ENCODE measurements at regions not wholly inside any gene's neighbourhood (a gene's known extent, or its start where the extent isn't known, plus 50 kb on each side); places are given as distances from the start of the nearest gene placed in this dataset.

DNA sequence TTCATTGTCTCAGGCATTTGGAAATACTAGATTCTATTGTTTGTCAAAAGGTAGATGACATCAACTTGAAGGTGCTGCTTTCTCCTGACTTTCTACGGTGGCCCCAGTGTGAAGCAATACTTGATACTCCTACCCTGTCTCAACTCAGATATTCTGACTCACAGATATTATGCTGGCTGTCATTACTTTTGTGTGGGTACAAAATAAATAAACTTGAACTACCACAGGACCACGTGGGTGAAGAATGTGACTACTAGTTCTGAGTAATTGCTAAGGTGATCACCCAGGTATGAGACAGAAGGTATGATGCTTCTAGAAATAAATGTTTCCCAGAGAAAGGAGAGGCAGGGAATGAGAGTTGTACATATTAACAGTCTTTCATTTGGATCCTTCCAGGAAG lies 275.3 kb upstream of the SPOCK3 start:
- DNase-seq, result no peak

DNA sequence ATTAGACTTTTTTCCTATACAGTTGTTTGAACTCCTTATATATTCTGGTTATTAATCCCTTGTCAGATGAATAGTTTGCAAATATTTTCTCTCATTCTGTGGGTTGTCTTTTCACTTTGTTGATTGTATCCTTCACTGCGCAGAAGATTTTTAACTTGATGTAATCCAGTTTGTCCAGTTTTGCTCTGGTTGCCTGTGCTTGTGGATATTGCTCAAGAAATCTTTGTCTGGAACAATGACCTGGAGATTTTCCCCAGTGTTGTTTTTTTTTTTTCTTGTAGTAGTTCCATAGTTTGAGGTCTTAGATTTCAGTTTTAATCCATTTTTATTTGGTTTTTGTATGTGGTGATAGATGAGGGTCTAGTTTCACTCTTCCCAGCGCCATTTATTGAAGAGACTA lies 289.8 kb upstream of the SPOCK3 start:
- DNase-seq, result no peak

DNA sequence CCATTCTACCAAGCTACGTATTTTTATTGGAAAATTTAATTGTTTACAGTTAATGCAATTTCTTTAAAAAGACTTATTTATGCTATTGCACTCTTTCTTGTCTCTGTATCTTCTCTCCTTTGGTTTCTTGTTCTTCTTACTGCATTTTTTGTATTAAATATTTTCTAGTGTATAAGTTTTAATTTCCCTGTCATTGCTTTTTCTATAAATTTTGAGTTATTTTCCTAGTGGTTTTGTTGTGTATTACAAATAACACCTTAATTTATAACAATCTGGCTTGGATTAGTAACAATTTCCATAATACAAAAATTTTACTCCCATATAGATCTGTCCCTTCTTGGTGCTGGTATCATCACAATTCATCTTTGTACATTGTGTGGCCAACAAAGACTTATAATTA lies 303.5 kb upstream of the SPOCK3 start:
- DNase-seq, result no peak

DNA sequence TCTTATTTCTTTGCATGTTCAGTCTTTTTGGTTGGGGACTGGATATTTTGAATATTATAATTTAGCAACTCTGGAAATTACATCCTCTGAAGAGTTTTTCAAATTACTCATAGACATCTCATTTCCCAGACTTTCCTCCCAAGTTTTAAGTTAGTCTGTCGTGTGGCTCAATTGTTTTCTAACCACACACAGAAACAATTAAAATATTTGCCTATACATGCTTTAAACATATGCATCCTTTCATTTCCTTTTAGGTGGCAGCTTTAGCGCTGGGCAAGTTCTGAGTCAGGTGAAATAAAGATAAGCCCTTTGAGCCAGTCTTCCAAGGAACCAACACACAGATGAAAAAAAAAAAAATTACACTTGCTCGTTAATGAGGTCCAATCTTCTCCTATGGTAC lies 307.0 kb upstream of the SPOCK3 start:
- no peak for DNase-seq

DNA sequence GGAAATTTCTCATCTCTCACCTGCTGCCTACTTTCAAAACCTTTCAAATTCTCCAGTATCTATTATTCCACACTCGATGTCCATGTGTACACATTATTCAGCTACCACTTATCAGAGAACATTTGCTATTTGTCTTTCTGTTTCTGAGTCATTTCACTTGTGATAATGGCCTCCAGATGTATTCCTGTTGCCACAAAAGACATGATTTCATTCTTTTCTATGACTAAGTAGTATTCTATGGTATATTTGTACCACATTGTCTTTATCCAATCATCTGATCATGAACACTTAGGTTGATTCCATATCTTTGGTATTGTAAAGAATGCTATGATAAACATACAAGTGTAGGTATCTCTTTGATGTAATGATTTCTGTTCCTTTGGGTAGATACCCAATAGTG lies 310.1 kb upstream of the SPOCK3 start:
- no peak for DNase-seq

DNA sequence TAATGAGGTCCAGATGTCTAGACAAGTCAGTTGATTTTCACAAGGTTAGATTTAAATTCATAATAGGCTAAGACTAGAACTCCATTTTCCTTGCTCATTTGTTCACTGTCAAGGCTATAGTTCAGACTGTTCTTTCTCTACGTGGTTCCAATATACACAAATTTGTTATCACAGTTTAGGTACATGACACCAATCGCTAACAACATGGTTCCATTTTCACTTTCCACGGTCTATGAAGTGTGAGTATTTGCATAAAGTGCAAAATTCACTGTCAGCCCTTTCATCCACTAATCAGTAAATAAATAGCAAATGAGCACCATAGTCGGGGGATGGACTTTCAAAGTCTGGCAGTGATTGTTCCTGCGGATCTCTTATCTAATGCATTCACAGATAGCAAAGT lies 315.7 kb upstream of the SPOCK3 start:
- DNase-seq, result no peak

DNA sequence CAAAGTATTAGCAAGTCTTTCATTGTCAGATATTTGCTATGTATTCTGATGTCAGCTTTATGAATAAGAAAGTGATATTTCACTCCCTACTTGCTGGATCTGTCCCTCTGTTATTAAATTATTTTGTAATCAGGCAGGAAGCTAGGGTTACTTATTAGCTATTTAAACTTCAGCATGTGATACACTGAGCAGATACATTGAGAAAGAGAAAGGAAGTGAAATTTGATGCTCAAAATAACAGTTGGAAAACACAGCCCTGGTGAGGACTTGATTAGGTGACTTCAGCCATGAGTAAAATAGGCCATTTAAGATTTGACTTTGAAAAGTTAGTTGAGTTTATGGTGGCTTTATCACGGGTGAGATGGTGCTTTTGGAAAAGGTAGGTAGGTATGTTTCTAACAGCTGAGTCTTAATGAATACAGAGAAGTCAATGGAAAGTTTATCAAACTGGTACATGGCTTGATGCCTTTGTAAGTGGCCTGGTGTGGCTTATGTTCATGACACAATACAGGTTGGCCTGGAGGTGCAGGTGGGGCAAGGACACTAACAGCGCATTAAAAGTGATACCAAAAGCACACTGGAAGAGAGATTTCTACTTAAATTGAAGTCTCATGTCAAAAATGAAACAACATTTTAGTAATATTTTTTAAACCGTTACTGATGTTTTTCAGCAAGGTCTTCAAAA lies 321.2 kb upstream of the SPOCK3 start:
- no peak for DNase-seq

DNA sequence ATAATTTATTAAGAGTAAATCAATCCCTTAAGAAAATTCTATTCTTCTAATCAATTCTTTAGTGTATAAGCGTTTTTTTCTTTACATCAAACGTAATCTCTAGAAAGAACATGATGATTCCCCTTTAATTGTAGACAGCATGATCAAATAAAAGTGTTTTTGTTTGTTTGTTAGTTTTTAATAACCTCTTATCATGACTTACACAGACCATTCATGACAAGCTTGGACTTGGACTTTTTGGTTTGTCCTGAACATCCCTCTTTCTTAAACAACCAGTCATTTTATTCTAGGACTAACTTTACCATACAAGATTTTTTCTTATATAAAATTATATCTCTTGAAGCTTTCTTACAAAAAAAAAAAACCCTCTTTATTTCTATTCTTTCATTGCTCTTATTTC lies 344.6 kb upstream of the SPOCK3 start:
- no peak for DNase-seq

DNA sequence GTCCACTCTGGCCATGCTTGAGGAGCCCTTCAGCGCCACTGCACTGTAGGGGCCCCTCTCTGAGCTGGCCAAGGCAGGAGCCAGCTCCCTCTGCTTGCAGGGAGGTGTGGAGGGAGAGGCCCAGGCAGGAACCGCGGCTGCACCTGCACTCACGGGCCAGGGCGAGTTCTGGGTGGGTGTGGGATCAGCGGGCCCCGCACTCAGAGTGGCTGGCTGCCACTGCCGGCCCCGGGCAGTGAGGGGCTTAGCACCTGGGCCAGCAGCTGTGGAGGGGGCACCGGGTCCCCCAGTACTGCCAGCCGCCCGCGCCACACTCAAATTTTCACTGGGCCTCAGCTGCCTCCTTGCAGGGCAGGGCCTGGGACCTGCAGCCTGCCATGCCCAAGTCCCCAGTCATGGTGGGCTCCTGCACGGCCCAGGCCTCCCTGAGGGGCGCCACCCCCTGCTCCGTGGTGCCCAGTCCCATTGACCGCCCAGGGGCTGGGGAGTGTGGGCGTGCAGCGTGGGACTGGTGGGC lies 347.2 kb upstream of the SPOCK3 start:
- no peak for DNase-seq

DNA sequence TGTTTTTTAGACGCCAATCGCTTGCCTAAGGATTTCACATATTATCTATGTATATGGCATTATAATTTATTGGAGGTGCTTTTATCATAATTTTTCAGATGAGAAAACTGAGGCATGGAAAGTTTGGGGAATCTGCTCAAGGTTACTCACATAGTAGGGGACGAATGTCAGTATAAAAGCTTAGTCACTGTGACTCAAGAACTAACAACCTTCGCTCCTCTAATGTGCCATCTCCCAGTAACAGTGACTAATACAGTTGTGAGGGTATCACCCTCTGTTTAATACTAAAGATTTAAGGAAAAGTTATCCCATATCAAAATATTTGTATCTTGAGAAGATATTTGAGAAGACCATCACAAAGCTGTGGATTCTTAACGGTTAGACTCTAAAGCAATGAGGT lies 353.1 kb upstream of the SPOCK3 start:
- no peak for DNase-seq

DNA sequence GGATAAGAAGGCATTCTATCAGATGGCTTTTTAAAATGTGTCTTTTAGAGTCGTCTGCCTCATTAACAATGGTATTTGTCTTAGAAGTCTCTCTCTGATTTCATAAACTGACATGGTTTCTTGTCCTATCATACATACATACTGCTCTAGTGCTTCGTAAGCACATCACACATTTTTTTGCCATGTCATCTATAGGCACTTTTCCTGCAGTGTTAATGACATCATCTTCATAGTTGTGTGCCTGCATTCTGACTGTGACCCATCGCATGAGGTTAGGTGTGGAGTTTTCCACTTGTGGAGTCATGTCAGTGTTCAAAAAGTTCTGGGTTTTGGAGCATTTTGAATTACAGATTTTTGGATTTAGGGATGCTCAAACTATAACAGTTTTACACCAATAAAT lies 361.6 kb upstream of the SPOCK3 start:
- DNase-seq, result no peak

DNA sequence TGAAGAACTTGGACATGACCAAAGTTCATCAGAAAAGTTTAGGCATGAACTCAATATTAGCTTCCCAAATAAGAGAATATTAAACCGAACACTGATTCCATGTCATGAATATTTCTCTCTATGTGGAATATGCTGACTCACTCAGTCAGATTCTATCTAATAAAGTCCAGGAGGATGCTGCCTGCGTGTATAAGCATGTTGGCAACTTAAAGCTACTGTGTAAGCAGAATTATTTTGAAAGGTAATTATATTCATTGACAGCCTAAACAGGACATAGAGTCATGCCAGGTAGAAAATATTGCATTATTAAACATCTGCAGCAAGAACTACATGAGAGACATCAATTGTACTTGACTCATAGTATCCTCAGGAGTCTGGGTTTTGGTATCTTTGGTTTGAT lies 367.9 kb upstream of the SPOCK3 start:
- no peak for DNase-seq

DNA sequence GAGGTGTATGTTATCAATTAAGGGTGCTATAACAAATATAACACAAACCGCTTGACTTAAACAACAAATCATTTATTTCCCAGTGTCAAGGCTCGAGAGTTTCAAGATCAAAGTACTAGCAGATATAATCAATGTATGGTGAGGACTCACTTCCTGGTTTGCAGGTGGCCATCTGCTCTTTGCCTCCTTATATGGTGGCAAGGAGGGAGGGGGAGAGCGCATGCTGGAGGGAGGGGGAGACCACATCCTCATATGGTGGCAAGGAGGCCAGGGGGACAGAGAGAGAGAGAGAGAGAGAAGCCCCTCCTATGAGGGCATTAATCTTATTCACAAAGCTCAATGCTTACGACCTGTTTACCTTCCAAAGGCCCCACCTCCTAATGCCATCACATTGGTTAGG lies 372.3 kb upstream of the SPOCK3 start:
- no peak for DNase-seq

DNA sequence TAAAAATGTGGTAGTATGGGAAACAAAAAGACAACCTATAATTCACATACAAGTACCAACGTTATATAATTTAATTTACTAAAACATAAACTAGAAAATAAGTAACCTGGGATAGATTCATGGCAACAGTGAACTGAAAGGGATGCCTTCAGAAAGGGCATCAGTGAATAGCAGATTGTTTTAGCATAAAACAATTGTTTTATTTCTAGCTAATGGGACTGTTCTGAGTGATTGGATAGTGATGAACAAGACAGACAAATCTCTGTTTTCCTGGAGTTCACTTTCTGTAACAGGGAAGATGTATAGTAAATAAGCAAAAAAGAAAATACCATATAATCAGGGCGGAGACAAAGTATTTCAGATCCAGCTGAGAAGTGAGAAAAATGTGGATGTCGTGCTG lies 379.1 kb upstream of the SPOCK3 start:
- DNase-seq, result no peak

DNA sequence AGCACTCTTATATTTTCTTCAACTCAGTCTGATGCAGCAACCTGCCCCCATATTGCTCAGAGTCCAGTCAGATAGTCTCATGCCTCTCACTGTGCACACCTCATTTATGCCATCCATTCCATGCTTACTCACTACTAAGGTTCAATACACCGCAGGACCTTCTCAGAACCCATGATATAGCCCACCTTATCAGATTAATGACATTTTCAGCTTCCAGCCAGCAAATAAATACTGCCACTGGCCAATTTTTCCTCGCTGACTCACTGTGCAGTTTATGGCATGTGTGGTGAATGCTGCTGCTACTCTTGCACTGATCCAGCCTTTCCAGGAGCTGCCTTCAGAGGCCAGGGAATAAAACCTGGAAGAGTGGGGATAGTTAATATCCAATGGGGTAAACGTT lies 380.6 kb upstream of the SPOCK3 start:
- DNase-seq, result no peak

DNA sequence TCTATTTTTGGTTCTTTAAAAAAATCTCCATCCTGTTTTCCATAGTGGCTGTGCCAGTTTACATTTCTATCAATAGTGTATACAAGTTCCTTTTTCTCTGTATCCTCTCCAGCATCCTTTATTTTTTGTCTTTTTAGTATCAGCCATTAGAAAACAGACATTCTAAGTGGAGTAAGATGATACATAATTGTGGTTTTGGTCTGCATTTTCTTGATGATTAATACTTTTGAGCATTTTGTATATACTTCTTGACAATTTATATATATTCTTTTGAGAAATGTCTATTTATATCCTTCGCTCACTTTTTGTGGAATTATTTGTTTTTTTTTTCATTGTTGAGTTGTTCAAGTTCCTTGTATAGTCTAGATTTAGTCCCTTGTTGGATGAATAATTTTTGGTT lies 382.2 kb upstream of the SPOCK3 start:
- no peak for DNase-seq

DNA sequence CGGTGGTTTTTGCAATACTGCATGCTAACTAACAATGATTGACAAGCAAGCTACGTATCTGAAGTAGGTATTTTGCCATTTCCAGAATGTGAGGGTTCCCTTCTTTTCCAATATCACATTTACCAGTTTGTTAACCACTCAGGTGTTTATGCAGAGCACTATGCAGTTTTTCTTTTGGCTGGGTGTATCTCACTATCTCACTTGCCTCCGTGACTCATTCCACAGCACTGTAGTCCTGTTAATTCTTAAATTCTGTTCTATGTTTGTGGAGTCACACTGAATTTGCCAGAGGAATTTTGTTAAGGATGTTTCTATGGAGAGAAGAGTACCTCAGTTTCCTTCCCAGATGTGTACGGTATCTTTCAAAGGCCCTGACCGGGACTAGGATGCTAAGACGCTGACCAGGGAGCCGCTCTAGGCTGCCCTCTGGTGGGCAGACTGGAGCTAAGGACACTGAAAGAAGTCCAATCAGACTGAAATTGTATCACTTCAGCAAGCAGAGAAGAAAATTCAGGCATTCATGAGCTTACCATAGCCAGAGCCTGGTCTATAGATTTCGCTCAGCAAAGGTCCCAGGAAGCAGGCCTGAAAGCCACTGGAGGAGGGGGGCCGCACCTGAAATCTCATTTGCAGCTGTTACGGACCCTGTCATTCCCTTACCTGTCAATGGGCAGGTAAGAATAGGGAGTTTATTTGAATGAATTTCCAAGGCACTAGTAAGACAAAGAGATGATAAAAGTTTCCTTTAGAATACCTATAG lies 388.4 kb upstream of the SPOCK3 start:
- DNase-seq, result peak; percentile 2

DNA sequence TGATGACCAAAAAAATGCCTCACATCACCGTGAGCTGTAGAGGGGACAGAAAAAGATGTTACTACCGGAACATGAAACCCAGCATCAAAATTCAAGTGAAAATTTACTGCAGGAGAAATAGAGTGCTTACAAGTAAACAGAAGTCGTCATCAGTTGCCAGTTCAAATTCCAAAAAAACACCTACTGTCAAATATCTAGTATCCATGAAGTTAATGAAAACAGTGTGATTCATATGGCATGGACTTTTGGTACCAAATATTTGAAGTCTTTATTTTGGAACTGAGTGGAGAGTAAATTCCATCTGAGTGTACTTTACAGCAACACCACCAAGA lies 388.9 kb upstream of the SPOCK3 start:
- DNase-seq, result no peak

DNA sequence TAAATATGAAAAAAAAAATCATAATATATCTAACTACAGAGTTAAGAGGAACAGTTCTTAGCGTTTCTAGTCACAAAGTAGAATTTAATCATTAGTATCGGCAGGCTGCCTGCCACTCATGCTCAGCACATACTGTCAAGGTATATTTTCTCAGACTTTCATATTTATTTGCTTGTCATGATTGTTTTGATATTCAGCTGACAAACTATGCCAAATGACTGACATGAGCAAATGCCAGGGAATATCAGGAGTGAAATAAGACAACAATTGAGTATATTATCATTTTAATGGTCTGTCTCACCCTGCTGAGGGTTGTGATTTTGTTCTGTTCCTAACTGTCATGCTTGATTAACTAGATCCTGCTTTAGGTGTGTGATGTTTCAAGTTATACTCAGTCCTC lies 395.0 kb upstream of the SPOCK3 start:
- DNase-seq, result no peak

DNA sequence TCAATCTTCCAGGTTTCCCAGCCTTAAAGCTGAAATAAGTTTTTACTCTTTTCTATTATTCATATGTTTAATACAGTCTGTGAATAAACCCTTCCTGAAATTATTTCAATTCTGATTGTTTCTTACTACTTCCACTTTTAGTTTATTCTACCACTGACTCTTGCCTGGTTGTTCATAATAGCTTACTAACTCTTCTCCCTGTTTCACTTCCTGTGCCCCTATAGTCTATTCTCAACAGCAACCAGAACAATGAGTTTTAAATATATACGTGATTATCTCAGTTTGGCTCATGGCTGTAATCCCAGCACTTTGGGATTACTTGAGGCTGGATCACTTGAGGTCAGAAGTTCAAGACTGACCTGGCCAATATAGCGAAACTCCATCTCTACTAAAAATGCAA lies 408.0 kb upstream of the SPOCK3 start:
- DNase-seq, result no peak

DNA sequence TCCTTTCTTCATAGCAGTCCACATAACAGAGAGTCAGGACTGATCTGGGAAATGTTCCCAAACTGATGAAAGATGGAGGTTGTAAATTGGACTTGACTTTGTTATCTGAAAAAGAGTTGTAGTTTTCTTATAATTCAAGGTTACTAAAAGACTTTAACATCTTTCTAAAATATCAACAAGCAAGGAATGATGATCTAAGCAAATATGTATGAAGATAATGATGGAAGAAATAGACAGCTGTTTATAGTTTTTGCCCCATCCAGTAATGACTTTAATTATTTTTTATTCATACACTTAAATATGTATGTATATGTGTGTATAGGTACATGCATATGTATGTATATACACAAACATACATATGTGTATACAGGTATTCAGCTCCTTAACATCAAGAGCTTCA lies 411.1 kb upstream of the SPOCK3 start:
- no peak for DNase-seq

DNA sequence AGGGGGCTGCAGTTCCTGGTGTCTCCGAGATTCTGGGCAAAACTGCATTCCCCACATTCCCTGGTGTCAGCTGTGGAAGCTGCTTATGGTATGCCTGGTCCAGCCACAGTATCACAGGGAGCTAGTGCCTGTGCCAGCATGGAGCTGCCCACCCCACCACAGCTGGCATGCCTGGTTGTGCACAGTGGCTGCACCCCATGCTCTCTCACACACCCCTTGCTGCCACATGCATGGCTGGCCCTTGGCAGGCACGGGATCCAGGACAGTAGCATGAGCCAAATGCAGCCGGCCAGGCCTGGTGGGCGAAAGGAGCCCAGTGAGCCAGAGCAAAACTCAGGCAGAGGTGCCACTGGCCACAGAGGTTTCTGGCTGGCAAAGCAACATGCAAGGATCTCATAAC lies 418.0 kb upstream of the SPOCK3 start:
- no peak for DNase-seq

DNA sequence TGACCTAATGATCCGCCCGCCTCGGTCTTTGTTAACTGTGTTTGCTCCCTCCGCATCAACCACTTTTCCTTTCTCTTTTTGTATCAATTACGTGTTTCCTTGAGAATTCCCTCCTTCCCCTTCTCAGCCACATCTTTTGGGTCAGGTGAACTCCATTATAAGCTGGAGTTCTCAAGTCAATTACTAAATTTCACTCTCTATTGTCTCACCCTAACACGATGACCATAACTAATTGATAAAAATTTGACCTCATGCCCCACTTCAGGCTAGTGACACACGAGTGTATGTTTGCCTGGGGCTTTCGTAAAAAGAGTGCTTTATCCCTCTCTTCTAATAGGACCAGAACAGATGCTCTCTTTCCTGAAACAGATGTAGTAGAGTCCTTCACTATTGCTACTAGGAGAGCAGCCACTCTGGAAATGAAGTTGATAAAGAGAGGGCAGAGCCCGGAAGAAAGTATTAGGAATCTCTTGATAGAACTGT lies 403.6 kb upstream of the ANXA10 start:
- no peak for DNase-seq

DNA sequence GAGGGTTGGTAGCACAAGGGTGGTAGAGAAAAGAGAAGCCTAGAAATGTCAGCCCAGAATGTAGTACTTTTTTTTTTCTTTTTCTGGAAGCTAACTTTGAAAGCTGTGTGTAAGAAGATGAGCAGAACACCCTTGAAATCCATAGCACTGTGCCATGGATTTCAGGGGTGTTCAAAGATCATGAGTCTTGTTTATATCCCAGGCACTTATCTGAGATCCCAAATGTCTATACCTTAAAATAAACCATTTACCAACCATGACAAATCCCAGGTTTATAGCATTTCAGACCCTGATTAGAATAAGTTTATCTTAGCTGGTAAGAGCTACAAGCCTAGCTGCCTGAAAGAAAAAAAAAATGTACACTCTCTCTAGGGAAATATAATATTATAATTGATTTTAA lies 389.9 kb upstream of the ANXA10 start:
- DNase-seq, result no peak

DNA sequence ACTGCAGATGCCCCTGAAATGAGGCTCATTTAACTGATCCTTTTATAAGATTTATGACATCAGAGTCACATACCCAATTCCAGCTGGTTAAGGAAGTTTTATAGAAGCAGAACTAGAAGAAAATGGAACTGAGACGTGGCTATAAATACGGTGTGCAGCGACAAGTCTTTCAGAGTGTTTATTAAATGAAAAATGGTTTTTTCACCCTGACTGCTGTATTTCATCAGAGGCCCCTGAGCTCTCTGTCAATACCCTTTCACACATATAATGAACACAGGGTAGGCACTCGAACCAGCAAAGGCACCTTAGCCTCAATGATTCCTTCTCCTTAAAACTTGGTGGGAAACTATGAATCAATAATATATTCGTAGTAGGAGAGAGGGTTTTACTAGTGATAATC lies 380.8 kb upstream of the ANXA10 start:
- no peak for DNase-seq
